K562 (cell line): ENCODE measurements at regions not wholly inside any gene's neighbourhood (a gene's known extent, or its start where the extent isn't known, plus 50 kb on each side); places are given as distances from the start of the nearest gene placed in this dataset.

Experiments used
- ATAC-seq: fragments of 200-7000 bp; cut with Tn5 transposase; 3 replicates; pipeline ENCODE4 v1.9.1; 2020; ENCODE audit warnings: moderate library complexity
- BruUV-seq: library from RNA; stranded (reverse); fragments of 400-500 nt; replicated peaks from 2 replicates; lab custom pipeline; 2021; lab: Mats Ljungman, UMichigan
- CTCF ChIA-PET: fragments of 300-600 bp; formaldehyde crosslinking; extraction: SDS; loops from one replicate; lab custom pipeline; 2021; ENCODE audit warnings: low intra/inter-chr PET ratio; lab: Yijun Ruan, JAX
- POLR2A ChIA-PET: fragments of 300-600, 350-650 bp; sonication (Branson Sonifier 250); formaldehyde crosslinking; extraction: SDS; loops from one replicate; lab custom pipeline; 2021; ENCODE audit warnings: antibody characterized with exemption, inconsistent platforms; lab: Yijun Ruan, JAX
- DNase-seq, 4 experiments: peaks; one replicate each; pipeline versions ENCODE4 v3.0.0 to v3.0.0-alpha.2; 2011 to 2018; ENCODE audit warnings: low spot score in 3 of 4, mixed read lengths in 3 of 4; ENCODE audit errors: extremely low read depth in 1 of 4
- FAIRE-seq: peaks from 2 replicates; lab custom pipeline; 2011; peaks lifted over from hg19 to GRCh38; lab: Jason Lieb, UNC
- H2AFZ ChIP-seq: 2 replicates; pipeline ENCODE4 v1.6.0; 2011; ENCODE audit warnings: low read depth, low read length, control low read depth, inconsistent platforms
- H3K27ac ChIP-seq: fragments of 200-600 bp; 3 replicates; pipeline ENCODE4 v1.8.0; 2011; ENCODE audit warnings: low read depth, mild to moderate bottlenecking, control low read depth, inconsistent platforms, low read length, moderate library complexity, mixed read lengths; ENCODE audit errors: extremely low read depth
- H3K27me3 ChIP-seq, 2 experiments: fragments of 300-600 bp in 1 of 2; 2 replicates in 1 of 2; 3 replicates in 1 of 2; pipeline versions ENCODE4 v1.6.0 to v1.8.0; 2011; ENCODE audit warnings: inconsistent platforms in 2 of 2, low read length in 2 of 2, mild to moderate bottlenecking in 1 of 2, mixed read lengths in 1 of 2, moderate library complexity in 1 of 2; ENCODE audit not compliant: control insufficient read depth in 2 of 2, insufficient read depth in 2 of 2
- H3K36me3 ChIP-seq: fragments of 300-600 bp; 3 replicates; pipeline ENCODE4 v1.8.0; 2011; ENCODE audit warnings: mild to moderate bottlenecking, low read length, inconsistent platforms; ENCODE audit not compliant: control insufficient read depth, insufficient read depth
- H3K4me1 ChIP-seq, 2 experiments: fragments of 200-600 bp in 1 of 2; replicated peaks in 1 of 2; 2 replicates in 1 of 2; 3 replicates in 1 of 2; pipeline versions ENCODE4 v1.5.1 to v1.8.0; 2011; ENCODE audit warnings: inconsistent platforms in 2 of 2, low read length in 2 of 2, mild to moderate bottlenecking in 1 of 2, mixed read lengths in 1 of 2, moderate library complexity in 1 of 2; ENCODE audit not compliant: control insufficient read depth in 2 of 2, insufficient read depth in 2 of 2
- H3K4me2 ChIP-seq: 2 replicates; pipeline ENCODE4 v1.6.1; 2011; ENCODE audit warnings: low read length, control low read depth, inconsistent platforms, mixed read lengths; ENCODE audit not compliant: insufficient read depth
- H3K4me3 ChIP-seq: fragments of 200-600 bp; sonication (generic), shearing (Covaris generic); 2 replicates; pipeline ENCODE4 v1.5.1; 2016; ENCODE audit warnings: control low read depth, inconsistent platforms
- H3K79me2 ChIP-seq: fragments of 200-600 bp; 3 replicates; pipeline ENCODE4 v1.8.0; 2011; ENCODE audit warnings: low read length, inconsistent platforms; ENCODE audit not compliant: control insufficient read depth, insufficient read depth
- H3K9ac ChIP-seq, 2 experiments: 2 replicates each; pipeline versions ENCODE4 v1.6.0 to v1.6.1; 2011; ENCODE audit warnings: low read depth in 2 of 2, low read length in 2 of 2, control low read depth in 1 of 2, inconsistent platforms in 1 of 2, mild to moderate bottlenecking in 1 of 2, mixed read lengths in 1 of 2; ENCODE audit not compliant: insufficient read depth in 1 of 2
- H3K9me1 ChIP-seq: one replicate; pipeline ENCODE4 v1.6.0; 2011; ENCODE audit warnings: inconsistent platforms, mild to moderate bottlenecking, low read length, moderate library complexity; ENCODE audit not compliant: control insufficient read depth, insufficient read depth
- H3K9me3 ChIP-seq: replicated peaks from 2 replicates; pipeline ENCODE4 v1.5.1; 2011; ENCODE audit warnings: low read depth, low read length, inconsistent platforms; ENCODE audit not compliant: control insufficient read depth, insufficient read depth
- H4K20me1 ChIP-seq: replicated peaks from 2 replicates; pipeline ENCODE4 v1.6.1; 2011; ENCODE audit warnings: low read length, inconsistent platforms, mixed read lengths; ENCODE audit not compliant: control insufficient read depth, insufficient read depth
- BCL6 ChIP-seq: fragments of 250-450 bp; sonication (Bioruptor Pico); IDR thresholded peaks from 2 replicates; pipeline ENCODE4 v1.4.0; 2020
- CREB1 ChIP-seq, 2 experiments: sonication (generic) in 1 of 2; formaldehyde crosslinking in 1 of 2; IDR thresholded peaks; 2 replicates each; pipeline versions ENCODE4 v1.6.1 to v1.8.0; 2012 to 2022; ENCODE audit warnings: inconsistent platforms in 1 of 2, mild to moderate bottlenecking in 1 of 2, missing genetic modification reagents in 1 of 2, moderate library complexity in 1 of 2
- DNMT1 ChIP-seq: fragments of 450-650 bp; IDR thresholded peaks from 2 replicates; pipeline ENCODE4 v1.6.1; 2016; ENCODE audit warnings: antibody characterized with exemption, mild to moderate bottlenecking
- ELF2 ChIP-seq: fragments of 250-450 bp; sonication (Bioruptor Pico); IDR thresholded peaks from 2 replicates; pipeline ENCODE4 v1.5.0; 2021; ENCODE audit warnings: mild to moderate bottlenecking
- POLR3A ChIP-seq: IDR thresholded peaks from 2 replicates; pipeline ENCODE4 v1.6.1; 2011; ENCODE audit warnings: borderline replicate concordance, mild to moderate bottlenecking, moderate library complexity; ENCODE audit not compliant: insufficient read length, insufficient read depth; ENCODE audit errors: extremely low read depth
- RAD51 ChIP-seq: fragments of 450-650 bp; IDR thresholded peaks from 2 replicates; pipeline ENCODE4 v1.7.1; 2016; ENCODE audit warnings: low read depth, mild to moderate bottlenecking, borderline replicate concordance
- RFX7 ChIP-seq: fragments of 250-450 bp; sonication (Bioruptor Pico); IDR thresholded peaks from 2 replicates; pipeline ENCODE4 v1.5.1; 2021; ENCODE audit warnings: mild to moderate bottlenecking
- ZNF174 ChIP-seq: fragments of 250-450 bp; sonication (Bioruptor Pico); IDR thresholded peaks from 2 replicates; pipeline ENCODE4 v1.4.0; 2020; ENCODE audit warnings: mild to moderate bottlenecking
- WGBS: fragments of 100-300 bp; shearing (Covaris generic); methylation state at CpG from one replicate; pipeline ENCODE4 v1.1.6; 2016; ENCODE audit warnings: low coverage, mixed read lengths; ENCODE audit not compliant: insufficient coverage; ENCODE audit errors: missing lambda C conversion rate; 5-methylcytosine and 5-hydroxymethylcytosine counted together
- in situ Hi-C: fragments of 300-500 bp; cut with MboI; formaldehyde crosslinking; loops from 4 replicates; pipeline ENCODE4 v1.15.0; 2018; ENCODE audit warnings: inconsistent platforms, mixed read lengths
- intact Hi-C: fragments of 100-400 bp; cut with micrococcal nuclease; formaldehyde crosslinking; loops from 2 replicates; pipeline ENCODE4 v1.14.2; 2022
- TF ChIP-seq, protein P1 (sequence below), 2 experiments: IDR thresholded peaks; 2 replicates each; pipeline ENCODE4 v1.6.1; 2012; ENCODE audit warnings: improper control_type of control experiment in 2 of 2, low read depth in 2 of 2, low read length in 2 of 2, borderline replicate concordance in 1 of 2
- TF ChIP-seq, protein P2 (sequence below), 2 experiments: IDR thresholded peaks in 1 of 2; conservative IDR thresholded peaks in 1 of 2; 2 replicates each; pipeline ENCODE4 v1.6.1; 2016; ENCODE audit warnings: low read depth in 2 of 2, mild to moderate bottlenecking in 1 of 2, missing compliant biosample characterization in 1 of 2, missing genetic modification characterization in 1 of 2, moderate library complexity in 1 of 2
- TF ChIP-seq, protein P3 (sequence below): IDR thresholded peaks from 2 replicates; pipeline ENCODE4 v1.6.1; 2011; ENCODE audit not compliant: insufficient read length; ENCODE audit errors: extremely low read depth
- TF ChIP-seq, protein P4 (sequence below): sonication (generic); IDR thresholded peaks from 2 replicates; pipeline ENCODE4 v1.6.1; 2016

DNA sequence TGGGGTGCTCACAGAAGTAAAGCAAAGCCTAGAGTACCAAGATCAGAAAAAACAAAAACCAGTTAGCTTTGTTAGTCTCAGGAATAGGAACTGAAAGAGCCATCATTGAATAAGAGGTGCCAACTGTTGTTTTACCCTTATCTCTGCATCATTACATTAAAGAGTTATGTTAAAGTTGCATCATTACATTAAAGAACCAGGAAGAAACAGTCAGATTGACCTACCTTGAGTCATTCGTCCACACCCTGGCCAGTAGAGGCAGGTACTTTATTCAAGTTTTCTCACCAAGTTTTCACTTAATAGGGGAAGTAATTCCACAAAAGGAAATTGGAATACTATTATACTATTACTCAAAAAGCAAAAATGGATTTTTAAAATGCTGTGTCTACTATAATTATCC is 121.7 kb upstream of the CNOT2 start:
- WGBS = 0% methylated on average over 1 of the region's 1 CpG
- CTCF ChIA-PET = interaction anchor here (0.7 kb wide), 1 partner anchor 131 kb away, joined by 4 read pairs; no protein-coding TSS in a partner anchor
- no peaks in the 10 kb centered on the region for H3K9me3 ChIP-seq

More for the DNA sequence above, 121.7 kb upstream of the CNOT2 start:
- BruUV-seq = no TSS peak
- intact Hi-C loops = no loop called here
- in situ Hi-C loops = no loop called here
- FAIRE-seq = no peak
- Histone ChIP-seq H3K36me3 (no peaks in the 10 kb centered on the region), H3K27me3 (no peaks in the 10 kb centered on the region), H2AFZ (no peak overlapping the region), H3K9ac (no peak overlapping the region), H3K4me1 (no peaks in the 10 kb centered on the region), H3K4me3 (no peak overlapping the region), H3K4me2 (no peak overlapping the region), H3K27ac (no peak overlapping the region), H3K79me2 (no peaks in the 10 kb centered on the region), H4K20me1 (no peaks in the 10 kb centered on the region), H3K9me1 (no peaks in the 10 kb centered on the region)
- no peak for DNase-seq
- TF ChIP-seq ELF2 (no peak), BCL6 (no peak), ZNF174 (CRISPR knock-in tag) (no peak), POLR3A (no peak), CREB1 (IDR thresholded peaks at IDR 0.05) (no peak), CREB1 (CRISPR knock-in tag; IDR thresholded peaks at IDR 0.05) (no peak), DNMT1 (no peak), RAD51 (no peak), RFX7 (CRISPR knock-in tag) (no peak)
- TF ChIP-seq, protein P1, sequence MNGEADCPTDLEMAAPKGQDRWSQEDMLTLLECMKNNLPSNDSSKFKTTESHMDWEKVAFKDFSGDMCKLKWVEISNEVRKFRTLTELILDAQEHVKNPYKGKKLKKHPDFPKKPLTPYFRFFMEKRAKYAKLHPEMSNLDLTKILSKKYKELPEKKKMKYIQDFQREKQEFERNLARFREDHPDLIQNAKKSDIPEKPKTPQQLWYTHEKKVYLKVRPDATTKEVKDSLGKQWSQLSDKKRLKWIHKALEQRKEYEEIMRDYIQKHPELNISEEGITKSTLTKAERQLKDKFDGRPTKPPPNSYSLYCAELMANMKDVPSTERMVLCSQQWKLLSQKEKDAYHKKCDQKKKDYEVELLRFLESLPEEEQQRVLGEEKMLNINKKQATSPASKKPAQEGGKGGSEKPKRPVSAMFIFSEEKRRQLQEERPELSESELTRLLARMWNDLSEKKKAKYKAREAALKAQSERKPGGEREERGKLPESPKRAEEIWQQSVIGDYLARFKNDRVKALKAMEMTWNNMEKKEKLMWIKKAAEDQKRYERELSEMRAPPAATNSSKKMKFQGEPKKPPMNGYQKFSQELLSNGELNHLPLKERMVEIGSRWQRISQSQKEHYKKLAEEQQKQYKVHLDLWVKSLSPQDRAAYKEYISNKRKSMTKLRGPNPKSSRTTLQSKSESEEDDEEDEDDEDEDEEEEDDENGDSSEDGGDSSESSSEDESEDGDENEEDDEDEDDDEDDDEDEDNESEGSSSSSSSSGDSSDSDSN (IDR thresholded peaks at IDR 0.05; ENCODE audit: borderline replicate concordance in 1 of 2, low read depth in 2 of 2, low read length in 2 of 2) = no peak
- TF ChIP-seq, protein P2, sequence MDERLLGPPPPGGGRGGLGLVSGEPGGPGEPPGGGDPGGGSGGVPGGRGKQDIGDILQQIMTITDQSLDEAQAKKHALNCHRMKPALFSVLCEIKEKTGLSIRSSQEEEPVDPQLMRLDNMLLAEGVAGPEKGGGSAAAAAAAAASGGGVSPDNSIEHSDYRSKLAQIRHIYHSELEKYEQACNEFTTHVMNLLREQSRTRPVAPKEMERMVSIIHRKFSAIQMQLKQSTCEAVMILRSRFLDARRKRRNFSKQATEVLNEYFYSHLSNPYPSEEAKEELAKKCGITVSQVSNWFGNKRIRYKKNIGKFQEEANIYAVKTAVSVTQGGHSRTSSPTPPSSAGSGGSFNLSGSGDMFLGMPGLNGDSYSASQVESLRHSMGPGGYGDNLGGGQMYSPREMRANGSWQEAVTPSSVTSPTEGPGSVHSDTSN (CRISPR knock-in tag; IDR thresholded peaks at IDR 0.05; ENCODE audit: low read depth) = no peak
- TF ChIP-seq, protein P2 (tag; conservative IDR thresholded peaks at IDR 0.05; ENCODE audit: low read depth) = no peak
- TF ChIP-seq, protein P3, sequence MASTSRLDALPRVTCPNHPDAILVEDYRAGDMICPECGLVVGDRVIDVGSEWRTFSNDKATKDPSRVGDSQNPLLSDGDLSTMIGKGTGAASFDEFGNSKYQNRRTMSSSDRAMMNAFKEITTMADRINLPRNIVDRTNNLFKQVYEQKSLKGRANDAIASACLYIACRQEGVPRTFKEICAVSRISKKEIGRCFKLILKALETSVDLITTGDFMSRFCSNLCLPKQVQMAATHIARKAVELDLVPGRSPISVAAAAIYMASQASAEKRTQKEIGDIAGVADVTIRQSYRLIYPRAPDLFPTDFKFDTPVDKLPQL = no peak
- TF ChIP-seq, protein P4, sequence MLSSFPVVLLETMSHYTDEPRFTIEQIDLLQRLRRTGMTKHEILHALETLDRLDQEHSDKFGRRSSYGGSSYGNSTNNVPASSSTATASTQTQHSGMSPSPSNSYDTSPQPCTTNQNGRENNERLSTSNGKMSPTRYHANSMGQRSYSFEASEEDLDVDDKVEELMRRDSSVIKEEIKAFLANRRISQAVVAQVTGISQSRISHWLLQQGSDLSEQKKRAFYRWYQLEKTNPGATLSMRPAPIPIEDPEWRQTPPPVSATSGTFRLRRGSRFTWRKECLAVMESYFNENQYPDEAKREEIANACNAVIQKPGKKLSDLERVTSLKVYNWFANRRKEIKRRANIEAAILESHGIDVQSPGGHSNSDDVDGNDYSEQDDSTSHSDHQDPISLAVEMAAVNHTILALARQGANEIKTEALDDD = no peak
- POLR2A ChIA-PET = no interaction called here
- ATAC-seq = no peak
